H9 (cell line): ENCODE measurements at regions not wholly inside any gene's neighbourhood (a gene's known extent, or its start where the extent isn't known, plus 50 kb on each side); places are given as distances from the start of the nearest gene placed in this dataset.
"Not testable (repeated sequence)": the region's sequence is repeated elsewhere in the genome, so short reads cannot be mapped to it uniquely, and the experiment has no call there.

Experiments used
- DNase-seq: peaks from one replicate; pipeline ENCODE4 v3.0.0-alpha.2; 2017
- H2AFZ ChIP-seq: one replicate; pipeline ENCODE4 v1.6.1; 2013; ENCODE audit warnings: mild to moderate bottlenecking, low read length, control low read depth, moderate library complexity
- H2AK5ac ChIP-seq: 2 replicates; pipeline ENCODE4 v1.6.1; 2013; ENCODE audit warnings: low read length, control low read depth, mixed read lengths; ENCODE audit not compliant: insufficient read length
- H2BK120ac ChIP-seq: one replicate; pipeline ENCODE4 v1.6.1; 2013; ENCODE audit warnings: low read depth, mild to moderate bottlenecking, low read length, control low read depth, inconsistent platforms; ENCODE audit not compliant: poor library complexity, severe bottlenecking
- H2BK12ac ChIP-seq: 2 replicates; pipeline ENCODE4 v1.6.1; 2013; ENCODE audit warnings: low read length, control low read depth, mixed read lengths, low read depth; ENCODE audit not compliant: insufficient read length
- H2BK15ac ChIP-seq: 2 replicates; pipeline ENCODE4 v1.6.1; 2013; ENCODE audit warnings: low read depth, low read length, control low read depth
- H2BK20ac ChIP-seq: one replicate; pipeline ENCODE4 v1.6.1; 2013; ENCODE audit warnings: low read depth, mild to moderate bottlenecking, low read length, control low read depth, inconsistent platforms; ENCODE audit not compliant: poor library complexity, severe bottlenecking
- H2BK5ac ChIP-seq: 2 replicates; pipeline ENCODE4 v1.6.1; 2013; ENCODE audit warnings: low read length, control low read depth, mixed read lengths; ENCODE audit not compliant: insufficient read length
- H3K14ac ChIP-seq: 2 replicates; pipeline ENCODE4 v1.6.1; 2013; ENCODE audit warnings: low read length, control low read depth; ENCODE audit not compliant: insufficient read depth
- H3K18ac ChIP-seq: 2 replicates; pipeline ENCODE4 v1.6.1; 2013; ENCODE audit warnings: low read depth, mild to moderate bottlenecking, mixed read lengths, low read length, control low read depth; ENCODE audit not compliant: insufficient read length
- H3K23ac ChIP-seq: 2 replicates; pipeline ENCODE4 v1.6.1; 2013; ENCODE audit warnings: low read length, control low read depth, mixed read lengths, low read depth; ENCODE audit not compliant: insufficient read length
- H3K23me2 ChIP-seq: 2 replicates; pipeline ENCODE4 v1.6.1; 2013; ENCODE audit warnings: low read depth, mild to moderate bottlenecking, mixed read lengths, low read length, control low read depth; ENCODE audit not compliant: insufficient read length, poor library complexity, severe bottlenecking
- H3K27ac ChIP-seq: 2 replicates; pipeline ENCODE4 v1.5.1; 2013; ENCODE audit warnings: low read length, control low read depth, mixed read lengths, low read depth; ENCODE audit not compliant: insufficient read length
- H3K27me3 ChIP-seq: 2 replicates; pipeline ENCODE4 v1.6.1; 2013; ENCODE audit warnings: low read length, control low read depth, inconsistent platforms; ENCODE audit not compliant: insufficient read depth
- H3K4ac ChIP-seq: 2 replicates; pipeline ENCODE4 v1.6.1; 2013; ENCODE audit warnings: low read depth, mild to moderate bottlenecking, control low read depth, inconsistent platforms, low read length, moderate library complexity
- H3K4me1 ChIP-seq: 2 replicates; pipeline ENCODE4 v1.6.1; 2013; ENCODE audit warnings: low read length, control low read depth, inconsistent platforms; ENCODE audit not compliant: insufficient read depth
- H3K4me2 ChIP-seq: 2 replicates; pipeline ENCODE4 v1.6.1; 2013; ENCODE audit warnings: low read length, control low read depth, mixed read lengths; ENCODE audit not compliant: insufficient read length, insufficient read depth
- H3K56ac ChIP-seq: 2 replicates; pipeline ENCODE4 v1.6.1; 2013; ENCODE audit warnings: low read depth, mild to moderate bottlenecking, mixed read lengths, low read length, control low read depth; ENCODE audit not compliant: insufficient read length
- H3K79me1 ChIP-seq: 2 replicates; pipeline ENCODE4 v1.6.1; 2013; ENCODE audit warnings: low read depth, mild to moderate bottlenecking, moderate library complexity, low read length, control low read depth, inconsistent platforms; ENCODE audit not compliant: insufficient read depth, poor library complexity, severe bottlenecking
- H3K79me2 ChIP-seq: 2 replicates; pipeline ENCODE4 v1.6.1; 2013; ENCODE audit warnings: low read length, control low read depth, inconsistent platforms; ENCODE audit not compliant: insufficient read depth
- H3K9ac ChIP-seq: 2 replicates; pipeline ENCODE4 v1.6.1; 2013; ENCODE audit warnings: low read length, control low read depth, mixed read lengths; ENCODE audit not compliant: insufficient read length; ENCODE audit errors: extremely low read depth
- H3K9me3 ChIP-seq: one replicate; pipeline ENCODE4 v1.6.1; 2013; ENCODE audit warnings: low read depth, low read length, inconsistent platforms; ENCODE audit not compliant: control insufficient read depth
- H3T11ph ChIP-seq: one replicate; pipeline ENCODE4 v1.6.1; 2013; ENCODE audit warnings: mild to moderate bottlenecking, low read length, control low read depth, inconsistent platforms
- H4K20me1 ChIP-seq: one replicate; pipeline ENCODE4 v1.6.1; 2013; ENCODE audit not compliant: control insufficient read depth, insufficient read length, insufficient read depth
- H4K5ac ChIP-seq: 2 replicates; pipeline ENCODE4 v1.6.1; 2013; ENCODE audit warnings: low read depth, mild to moderate bottlenecking, mixed read lengths, low read length, control low read depth; ENCODE audit not compliant: insufficient read length
- H4K8ac ChIP-seq: replicated peaks from 2 replicates; pipeline ENCODE4 v1.6.1; 2013; ENCODE audit warnings: low read length, control low read depth, mixed read lengths, low read depth; ENCODE audit not compliant: insufficient read length
- H4K91ac ChIP-seq: 2 replicates; pipeline ENCODE4 v1.6.1; 2013; ENCODE audit warnings: low read depth, mild to moderate bottlenecking, moderate library complexity, mixed read lengths, low read length, control low read depth; ENCODE audit not compliant: insufficient read length
- H3K27ac Mint-ChIP-seq, 3 experiments: 2 replicates in 2 of 3; 3 replicates in 1 of 3; pipeline ENCODE4 v1.8.0; 2020 to 2021; ENCODE audit warnings: mixed read lengths in 3 of 3, mild to moderate bottlenecking in 1 of 3, moderate library complexity in 1 of 3
- H3K27me3 Mint-ChIP-seq: 2 replicates; pipeline ENCODE4 v1.8.0; 2021; ENCODE audit warnings: low read depth, mild to moderate bottlenecking, moderate library complexity, mixed read lengths
- H3K36me3 Mint-ChIP-seq, 3 experiments: 2 replicates in 2 of 3; 3 replicates in 1 of 3; pipeline ENCODE4 v1.8.0; 2020 to 2021; ENCODE audit warnings: low read depth in 3 of 3, mixed read lengths in 3 of 3; ENCODE audit not compliant: insufficient read depth in 1 of 3
- H3K4me1 Mint-ChIP-seq, 2 experiments: 2 replicates each; pipeline ENCODE4 v1.8.0; 2020; ENCODE audit warnings: mixed read lengths in 2 of 2
- H3K4me3 Mint-ChIP-seq, 2 experiments: 2 replicates in 1 of 2; 3 replicates in 1 of 2; pipeline ENCODE4 v1.8.0; 2020 to 2021; ENCODE audit warnings: mild to moderate bottlenecking in 2 of 2, mixed read lengths in 2 of 2, moderate library complexity in 1 of 2
- H3K9me3 Mint-ChIP-seq, 2 experiments: 2 replicates in 1 of 2; 3 replicates in 1 of 2; pipeline ENCODE4 v1.8.0; 2020; ENCODE audit warnings: mild to moderate bottlenecking in 2 of 2, mixed read lengths in 2 of 2, moderate library complexity in 1 of 2
- WGBS: extraction: QIAGEN DNeasy Blood & Tissue Kit; methylation state at CpG from one replicate; pipeline ENCODE4 v1.1.7; 2013; ENCODE audit warnings: missing lambda C conversion rate, low lambda C conversion rate, mixed read lengths; ENCODE audit not compliant: insufficient read length; ENCODE audit errors: extremely low coverage; 5-methylcytosine and 5-hydroxymethylcytosine counted together
- TF ChIP-seq, protein P1 (sequence below): fragments of 200-600 bp; sonication (generic); conservative IDR thresholded peaks from 3 replicates; pipeline ENCODE4 v1.8.0; 2021; ENCODE audit warnings: antibody characterized with exemption, mild to moderate bottlenecking

GRCh38 chr7:29642494-29643155 is 79.0 kb downstream of the PRR15 start:
- Histone ChIP-seq H2BK20ac (no peak overlapping the region), H2AFZ (no peak overlapping the region)
- no peaks in the 10 kb centered on the region for H3K36me3 Mint-ChIP-seq

DNA sequence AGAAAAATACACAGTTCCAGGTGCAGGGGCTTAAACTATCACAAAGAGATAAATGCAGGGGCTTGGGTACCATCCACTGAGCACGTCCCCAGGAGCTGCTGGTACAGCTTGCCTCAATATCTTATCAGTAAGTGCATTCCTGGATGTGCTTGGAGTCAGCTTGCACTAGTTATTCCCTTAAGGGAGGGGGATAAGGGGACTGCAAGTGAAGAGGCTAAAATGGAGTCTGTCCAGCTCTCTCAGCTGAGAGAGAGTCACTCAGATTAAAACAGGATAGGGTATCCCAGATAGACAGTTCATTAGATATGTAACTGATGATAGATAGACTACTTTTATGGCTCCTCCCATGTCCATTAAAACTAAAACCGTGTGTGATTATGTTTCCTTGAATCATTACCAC is 82.5 kb downstream of the PRR15 start:
- not testable (repeated sequence) for H3K79me2 ChIP-seq, H4K20me1 ChIP-seq, H3K56ac ChIP-seq, H3K23ac ChIP-seq, H3T11ph ChIP-seq, H3K36me3 Mint-ChIP-seq, H3K4me3 Mint-ChIP-seq, H3K14ac ChIP-seq, H4K91ac ChIP-seq, H3K9me3 ChIP-seq, H3K23me2 ChIP-seq, H2BK5ac ChIP-seq, H4K8ac ChIP-seq, H3K9ac ChIP-seq, H3K4me1 ChIP-seq, H3K27ac ChIP-seq, H4K5ac ChIP-seq, H3K4ac ChIP-seq, H2AFZ ChIP-seq, H3K27me3 Mint-ChIP-seq, H3K79me1 ChIP-seq, H2AK5ac ChIP-seq, H2BK12ac ChIP-seq, H3K27me3 ChIP-seq, H2BK120ac ChIP-seq, H2BK20ac ChIP-seq, H3K27ac Mint-ChIP-seq, H2BK15ac ChIP-seq, H3K4me2 ChIP-seq, H3K9me3 Mint-ChIP-seq, H3K18ac ChIP-seq, H3K4me1 Mint-ChIP-seq, DNase-seq
- WGBS: no CpG with 5 or more reads among the region's 2 CpGs

More at GRCh38 chr7:29642494-29643155, 79.0 kb downstream of the PRR15 start:
- Histone ChIP-seq H4K91ac (no peak overlapping the region), H2BK120ac (no peak overlapping the region), H3K4me1 (no peaks in the 10 kb centered on the region), H3K27ac (no peak overlapping the region), H4K8ac (no peak overlapping the region), H3T11ph (no peak overlapping the region), H3K56ac (no peak overlapping the region), H4K5ac (no peak overlapping the region), H3K27me3 (no peaks in the 10 kb centered on the region), H3K14ac (no peak overlapping the region), H3K9me3 (no peaks in the 10 kb centered on the region), H2AK5ac (no peak overlapping the region), H3K79me2 (no peaks in the 10 kb centered on the region), H3K79me1 (no peaks in the 10 kb centered on the region), H3K4ac (no peak overlapping the region), H2BK5ac (no peak overlapping the region), H3K23ac (no peak overlapping the region), H4K20me1 (no peaks in the 10 kb centered on the region), H2BK15ac (no peak overlapping the region), H3K23me2 (no peaks in the 10 kb centered on the region), H3K18ac (no peak overlapping the region), H2BK12ac (no peak overlapping the region), H3K4me2 (no peak overlapping the region), H3K9ac (no peak overlapping the region)
- DNase-seq: no peak
- Mint-ChIP-seq H3K27ac (no peak overlapping the region), H3K4me3 (no peak overlapping the region), H3K4me1 (peaks cover 10% of the 10 kb centered on the region in 2 experiments), H3K27me3 (no peaks in the 10 kb centered on the region; the same call in 1 of the 2 replicates), H3K9me3 (no peaks in the 10 kb centered on the region)
- TF ChIP-seq, protein P1, sequence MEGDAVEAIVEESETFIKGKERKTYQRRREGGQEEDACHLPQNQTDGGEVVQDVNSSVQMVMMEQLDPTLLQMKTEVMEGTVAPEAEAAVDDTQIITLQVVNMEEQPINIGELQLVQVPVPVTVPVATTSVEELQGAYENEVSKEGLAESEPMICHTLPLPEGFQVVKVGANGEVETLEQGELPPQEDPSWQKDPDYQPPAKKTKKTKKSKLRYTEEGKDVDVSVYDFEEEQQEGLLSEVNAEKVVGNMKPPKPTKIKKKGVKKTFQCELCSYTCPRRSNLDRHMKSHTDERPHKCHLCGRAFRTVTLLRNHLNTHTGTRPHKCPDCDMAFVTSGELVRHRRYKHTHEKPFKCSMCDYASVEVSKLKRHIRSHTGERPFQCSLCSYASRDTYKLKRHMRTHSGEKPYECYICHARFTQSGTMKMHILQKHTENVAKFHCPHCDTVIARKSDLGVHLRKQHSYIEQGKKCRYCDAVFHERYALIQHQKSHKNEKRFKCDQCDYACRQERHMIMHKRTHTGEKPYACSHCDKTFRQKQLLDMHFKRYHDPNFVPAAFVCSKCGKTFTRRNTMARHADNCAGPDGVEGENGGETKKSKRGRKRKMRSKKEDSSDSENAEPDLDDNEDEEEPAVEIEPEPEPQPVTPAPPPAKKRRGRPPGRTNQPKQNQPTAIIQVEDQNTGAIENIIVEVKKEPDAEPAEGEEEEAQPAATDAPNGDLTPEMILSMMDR: no peak
- no CpG with 5 or more reads among the region's 10 CpGs for WGBS
